Type B pancreatic cell (in vitro differentiated cells): ENCODE measurements at regions not wholly inside any gene's neighbourhood (a gene's known extent, or its start where the extent isn't known, plus 50 kb on each side); places are given as distances from the start of the nearest gene placed in this dataset.

Experiments used
- DNase-seq: peaks from one replicate; pipeline ENCODE4 v3.0.0; 2021; ENCODE audit warnings: mixed read lengths; ENCODE audit not compliant: unreplicated experiment; ENCODE audit errors: extremely low spot score
- H3K27ac Mint-ChIP-seq: 2 replicates; pipeline ENCODE4 v1.8.0; 2021; ENCODE audit warnings: mild to moderate bottlenecking, mixed read lengths
- H3K27me3 Mint-ChIP-seq: 2 replicates; pipeline ENCODE4 v1.8.0; 2021; ENCODE audit warnings: mixed read lengths
- H3K36me3 Mint-ChIP-seq: 2 replicates; pipeline ENCODE4 v1.8.0; 2021; ENCODE audit warnings: mixed read lengths
- H3K4me1 Mint-ChIP-seq: one replicate; pipeline ENCODE4 v1.8.0; 2021; ENCODE audit warnings: mixed read lengths; ENCODE audit not compliant: unreplicated experiment
- H3K4me3 Mint-ChIP-seq: 2 replicates; pipeline ENCODE4 v1.8.0; 2021; ENCODE audit warnings: mild to moderate bottlenecking, mixed read lengths
- H3K9me3 Mint-ChIP-seq: 2 replicates; pipeline ENCODE4 v1.8.0; 2021; ENCODE audit warnings: mixed read lengths
- CTCF ChIP-seq: fragments of 200-600 bp; sonication (generic); conservative IDR thresholded peaks from 2 replicates; pipeline ENCODE4 v1.5.0; 2021; ENCODE audit warnings: antibody characterized with exemption, mild to moderate bottlenecking

DNA sequence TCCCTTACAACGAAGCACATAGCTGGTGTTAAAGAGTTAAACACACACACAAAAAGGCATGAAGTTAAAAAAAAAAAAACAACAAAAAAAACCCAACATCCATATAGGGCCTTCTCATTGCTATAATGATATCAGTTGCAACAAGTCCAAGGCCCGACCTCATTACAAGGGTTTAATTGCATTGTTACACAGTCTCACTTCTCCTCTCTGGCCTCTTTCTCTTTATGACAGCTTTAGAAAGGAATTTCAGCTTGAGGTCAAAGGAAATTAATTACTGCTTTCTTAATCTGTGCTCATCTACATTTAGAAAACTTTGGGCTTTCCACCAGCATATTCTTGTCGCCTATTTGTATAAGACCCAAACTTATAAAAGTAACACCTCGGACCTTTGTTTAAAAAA, 342.1 kb downstream of the NR2F2 start:
- H3K4me1 Mint-ChIP-seq, result no peaks in the 10 kb centered on the region
- no peaks in the 10 kb centered on the region for H3K36me3 Mint-ChIP-seq
- H3K27ac Mint-ChIP-seq, result no peak overlapping the region
- DNase-seq, result no peak
- TF ChIP-seq CTCF, result no peak
- H3K4me3 Mint-ChIP-seq, result no peak overlapping the region
- H3K9me3 Mint-ChIP-seq, result no peaks in the 10 kb centered on the region
- no peaks in the 10 kb centered on the region for H3K27me3 Mint-ChIP-seq

DNA sequence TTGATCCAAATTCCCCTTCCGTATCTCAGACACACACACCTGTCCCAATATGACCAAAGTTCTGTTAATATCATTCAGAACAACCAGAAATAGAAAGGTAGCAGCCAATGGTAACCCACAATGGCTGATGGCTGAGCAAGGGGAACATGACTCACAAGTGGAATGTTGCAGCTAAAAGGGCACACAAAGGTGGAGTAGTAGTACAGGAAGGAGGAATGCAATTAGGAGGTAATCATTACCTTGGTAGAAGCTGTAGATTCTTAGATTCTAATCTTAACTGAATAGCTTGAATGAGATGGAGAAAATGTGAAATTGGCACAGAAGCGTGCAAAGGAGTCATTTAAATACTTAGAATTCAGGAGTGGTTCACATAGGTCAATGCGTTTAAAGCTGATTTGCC, 347.9 kb downstream of the NR2F2 start:
- H3K4me1 Mint-ChIP-seq, result no peaks in the 10 kb centered on the region
- H3K4me3 Mint-ChIP-seq, result no peak overlapping the region
- H3K9me3 Mint-ChIP-seq, result peaks cover 4% of the 10 kb centered on the region
- no peak for TF ChIP-seq CTCF
- no peak overlapping the region for H3K27ac Mint-ChIP-seq
- no peaks in the 10 kb centered on the region for H3K36me3 Mint-ChIP-seq
- DNase-seq, result no peak
- H3K27me3 Mint-ChIP-seq, result peaks cover 7% of the 10 kb centered on the region

DNA sequence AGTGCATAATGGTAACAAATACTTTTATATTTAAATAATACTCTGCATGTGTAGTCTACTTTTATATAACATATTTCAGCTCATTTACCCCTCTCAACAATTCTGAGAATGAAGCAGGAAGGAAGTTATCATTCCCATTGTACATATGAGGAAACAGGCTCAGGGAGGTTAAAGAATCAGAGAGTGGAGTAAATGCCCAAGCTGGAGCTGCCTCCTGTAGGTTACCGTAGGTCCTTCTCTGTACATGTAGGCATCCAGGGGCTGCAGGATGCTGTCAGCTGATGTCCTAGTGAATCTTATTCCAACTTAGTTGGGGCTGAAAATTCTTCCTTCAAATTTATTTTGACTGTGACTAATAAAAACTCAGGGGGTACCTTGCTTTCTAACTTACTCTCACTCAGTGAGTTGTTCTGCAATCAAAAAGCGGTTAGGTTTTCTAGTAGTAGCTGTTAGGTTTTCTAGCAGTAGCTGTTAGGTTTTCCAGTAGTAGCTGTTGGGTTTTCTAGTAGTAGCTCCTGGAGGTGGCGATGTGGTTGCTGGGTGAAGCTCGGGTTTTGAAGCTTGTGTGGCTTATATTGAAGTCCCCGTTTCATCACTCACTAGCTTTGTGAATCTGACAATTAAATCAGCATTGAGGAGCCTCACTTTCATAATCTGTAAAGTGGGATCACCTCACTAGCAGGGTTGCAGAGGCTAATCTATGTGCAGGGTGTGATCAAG, 357.0 kb downstream of the NR2F2 start:
- no peak for TF ChIP-seq CTCF
- H3K27ac Mint-ChIP-seq, result no peak overlapping the region
- no peak overlapping the region for H3K4me3 Mint-ChIP-seq
- no peaks in the 10 kb centered on the region for H3K36me3 Mint-ChIP-seq
- no peaks in the 10 kb centered on the region for H3K9me3 Mint-ChIP-seq
- no peak for DNase-seq
- H3K4me1 Mint-ChIP-seq, result no peaks in the 10 kb centered on the region
- H3K27me3 Mint-ChIP-seq, result peaks cover 9% of the 10 kb centered on the region

DNA sequence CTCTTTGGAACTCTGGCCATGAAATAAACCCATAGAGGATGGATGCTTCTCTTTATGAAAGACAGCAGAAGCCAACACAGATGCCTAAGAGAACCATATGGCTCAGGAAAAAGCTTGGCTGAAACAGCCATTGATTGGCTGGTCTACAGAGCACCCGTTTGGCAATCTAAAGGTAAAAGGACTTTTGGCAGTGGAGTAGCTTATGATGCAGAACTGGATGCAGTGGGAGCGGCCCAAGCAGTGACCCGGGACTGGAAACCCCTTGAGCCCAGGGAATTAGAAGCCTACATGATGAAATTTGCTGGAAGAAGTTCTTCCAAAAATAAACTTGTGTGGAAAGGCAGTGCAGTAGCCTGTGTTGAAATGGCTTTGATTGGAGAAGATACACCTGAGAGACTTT, 360.2 kb downstream of the NR2F2 start:
- H3K27ac Mint-ChIP-seq, result no peak overlapping the region
- peaks cover 4% of the 10 kb centered on the region for H3K9me3 Mint-ChIP-seq
- no peak overlapping the region for H3K4me3 Mint-ChIP-seq
- no peaks in the 10 kb centered on the region for H3K36me3 Mint-ChIP-seq
- H3K4me1 Mint-ChIP-seq, result peaks cover 29% of the 10 kb centered on the region
- DNase-seq, result no peak
- peaks cover 17% of the 10 kb centered on the region for H3K27me3 Mint-ChIP-seq
- no peak for TF ChIP-seq CTCF

- Mint-ChIP-seq H3K36me3 (no peaks in the 10 kb centered on the region), H3K27me3 (peaks cover 25% of the 10 kb centered on the region), H3K27ac (no peak overlapping the region), H3K4me3 (peak overlapping the region; percentile 23), H3K4me1 (peaks cover 29% of the 10 kb centered on the region), H3K9me3 (peaks cover 4% of the 10 kb centered on the region)
- DNase-seq, result no peak
- no peak for TF ChIP-seq CTCF
Observed at GRCh38 chr15:96692826-96693225, 362.3 kb downstream of the NR2F2 start.
